HEK293 (cell line): ENCODE measurements at regions not wholly inside any gene's neighbourhood (a gene's known extent, or its start where the extent isn't known, plus 50 kb on each side); places are given as distances from the start of the nearest gene placed in this dataset.

Experiments used
- CTCF ChIP-seq: fragments of 450-650 bp; formaldehyde crosslinking; IDR thresholded peaks from 2 replicates; pipeline ENCODE4 v1.5.1; 2016; ENCODE audit warnings: missing biosample characterization, missing genetic modification characterization
- ZNF391 ChIP-seq: fragments of 450-650 bp; formaldehyde crosslinking; IDR thresholded peaks from 2 replicates; pipeline ENCODE4 v1.5.1; 2016; ENCODE audit warnings: low read depth, missing biosample characterization, missing genetic modification characterization, borderline replicate concordance

GRCh38 chr16:73794994-73795393, 501.6 kb upstream of the PSMD7 start:
- TF ChIP-seq CTCF, result no peak
- TF ChIP-seq ZNF391 (tag by site-specific recombination), result no peak
